HCT116 (cell line): ENCODE measurements at regions not wholly inside any gene's neighbourhood (a gene's known extent, or its start where the extent isn't known, plus 50 kb on each side); places are given as distances from the start of the nearest gene placed in this dataset.
"Not testable (repeated sequence)": the region's sequence is repeated elsewhere in the genome, so short reads cannot be mapped to it uniquely, and the experiment has no call there.

Experiments used
- ATAC-seq: fragments of 200-7000 bp; cut with Tn5 transposase; 2 replicates; pipeline ENCODE4 v1.9.1; 2020; ENCODE audit warnings: mild to moderate bottlenecking, moderate library complexity
- BruUV-seq: library from RNA; stranded (reverse); fragments of 400-500 nt; replicated peaks from 2 replicates; lab custom pipeline; 2021; lab: Mats Ljungman, UMichigan
- CTCF ChIA-PET: fragments of 300-600 bp; sonication (Branson Sonifier 250); formaldehyde crosslinking; loops from one replicate; lab custom pipeline; 2021; ENCODE audit warnings: antibody characterized with exemption; lab: Charles Lee
- POLR2A ChIA-PET: fragments of 300-600, 350-600 bp; sonication (Branson Sonifier 250); formaldehyde crosslinking; loops from one replicate; lab custom pipeline; 2021; ENCODE audit warnings: antibody characterized with exemption; lab: Charles Lee
- RAD21 ChIA-PET, 2 experiments: fragments of 300-600 bp; sonication (Branson Sonifier 250); formaldehyde crosslinking; loops; one replicate each; lab custom pipeline; 2023; ENCODE audit warnings: low total read pairs in 2 of 2; ENCODE audit not compliant: uncharacterized antibody in 2 of 2, unreplicated experiment in 2 of 2, low non-redundant PET in 1 of 2; lab: Charles Lee
- DNase-seq: peaks from one replicate; pipeline ENCODE4 v3.0.0-alpha.2; 2010; ENCODE audit warnings: low read depth, low spot score
- H2AFZ ChIP-seq: fragments of 200-600 bp; shearing (Covaris generic), sonication (generic); 2 replicates; pipeline ENCODE4 v1.6.1; 2017; ENCODE audit warnings: low read depth, mixed run types, mixed read lengths, antibody characterized with exemption, low read length; ENCODE audit not compliant: poor library complexity, severe bottlenecking
- H3K27ac ChIP-seq: 2 replicates; pipeline ENCODE4 v1.5.1; 2012; ENCODE audit warnings: low read depth, low read length
- H3K27me3 ChIP-seq: fragments of 200-600 bp; sonication (generic); 2 replicates; pipeline ENCODE4 v1.6.1; 2016; ENCODE audit warnings: mixed run types, low read length, mixed read lengths; ENCODE audit not compliant: insufficient read depth
- H3K36me3 ChIP-seq, 2 experiments: fragments of 200-500 bp in 1 of 2; fragments of 200-600 bp in 1 of 2; sonication (Bioruptor generic) in 1 of 2; sonication (generic) in 1 of 2; 2 replicates each; pipeline versions ENCODE4 v1.5.1 to v1.6.1; 2014 to 2016; ENCODE audit warnings: low read length in 2 of 2, inconsistent platforms in 1 of 2, mixed read lengths in 1 of 2, mixed run types in 1 of 2; ENCODE audit not compliant: insufficient read depth in 2 of 2, control insufficient read depth in 1 of 2
- H3K4me1 ChIP-seq, 2 experiments: fragments of 200-600 bp in 1 of 2; sonication (generic) in 1 of 2; 2 replicates each; pipeline versions ENCODE4 v1.5.1 to v1.6.1; 2012 to 2017; ENCODE audit warnings: low read length in 2 of 2, inconsistent platforms in 1 of 2, mild to moderate bottlenecking in 1 of 2, mixed read lengths in 1 of 2, mixed run types in 1 of 2, moderate library complexity in 1 of 2; ENCODE audit not compliant: insufficient read depth in 2 of 2, control insufficient read depth in 1 of 2
- H3K4me2 ChIP-seq: fragments of 200-600 bp; sonication (generic); 2 replicates; pipeline ENCODE4 v1.6.1; 2017; ENCODE audit warnings: mixed run types, low read length, mixed read lengths
- H3K4me3 ChIP-seq, 2 experiments: fragments of 200-600 bp in 1 of 2; sonication (generic) in 1 of 2; replicated peaks in 1 of 2; 2 replicates each; pipeline ENCODE4 v1.5.1; 2011 to 2016; ENCODE audit warnings: low read length in 2 of 2, control low read depth in 1 of 2, low read depth in 1 of 2, mild to moderate bottlenecking in 1 of 2, mixed read lengths in 1 of 2, mixed run types in 1 of 2
- H3K79me2 ChIP-seq: fragments of 200-600 bp; sonication (generic); 2 replicates; pipeline ENCODE4 v1.6.1; 2017; ENCODE audit warnings: mild to moderate bottlenecking, mixed run types, low read length, moderate library complexity, mixed read lengths; ENCODE audit not compliant: insufficient read depth
- H3K9ac ChIP-seq: fragments of 200-600 bp; sonication (generic); 2 replicates; pipeline ENCODE4 v1.6.1; 2016; ENCODE audit warnings: low read length, mixed read lengths
- H3K9me2 ChIP-seq: fragments of 200-600 bp; sonication (generic), shearing (Covaris generic); 2 replicates; pipeline ENCODE4 v1.6.1; 2017; ENCODE audit warnings: mixed run types, mild to moderate bottlenecking, moderate library complexity; ENCODE audit not compliant: insufficient read depth
- H3K9me3 ChIP-seq, 2 experiments: fragments of 200-500 bp in 1 of 2; fragments of 200-600 bp in 1 of 2; sonication (Bioruptor generic) in 1 of 2; sonication (generic) in 1 of 2; 2 replicates each; pipeline ENCODE4 v1.6.1; 2014 to 2017; ENCODE audit warnings: low read length in 2 of 2, mixed read lengths in 2 of 2, inconsistent platforms in 1 of 2, low read depth in 1 of 2, mild to moderate bottlenecking in 1 of 2, mixed run types in 1 of 2, moderate library complexity in 1 of 2; ENCODE audit not compliant: control insufficient read depth in 1 of 2, insufficient read depth in 1 of 2
- H4K20me1 ChIP-seq: fragments of 200-600 bp; sonication (generic), shearing (Covaris generic); 2 replicates; pipeline ENCODE4 v1.6.1; 2017; ENCODE audit warnings: mixed run types, mild to moderate bottlenecking, moderate library complexity; ENCODE audit not compliant: insufficient read depth
- ATF3 ChIP-seq: IDR thresholded peaks from 2 replicates; pipeline ENCODE4 v1.6.1; 2012
- CEBPB ChIP-seq: IDR thresholded peaks from 2 replicates; pipeline ENCODE4 v1.6.1; 2012; ENCODE audit warnings: low read depth
- CTCF ChIP-seq, 3 experiments: fragments of 200-600 bp in 1 of 3; sonication (generic) in 1 of 3; IDR thresholded peaks in 2 of 3; conservative IDR thresholded peaks in 1 of 3; 2 replicates each; pipeline ENCODE4 v1.5.1; 2012 to 2017; ENCODE audit warnings: low read depth in 2 of 3, low read length in 2 of 3, antibody characterized with exemption in 1 of 3, borderline replicate concordance in 1 of 3, control low read depth in 1 of 3, mild to moderate bottlenecking in 1 of 3, mixed read lengths in 1 of 3, mixed run types in 1 of 3, moderate library complexity in 1 of 3; ENCODE audit not compliant: insufficient read depth in 1 of 3
- EGR1 ChIP-seq: IDR thresholded peaks from 2 replicates; pipeline ENCODE4 v1.6.1; 2012; ENCODE audit warnings: low read depth
- EZH2 ChIP-seq: fragments of 200-600 bp; sonication (generic); IDR thresholded peaks from 2 replicates; pipeline ENCODE4 v1.6.1; 2017; ENCODE audit warnings: antibody characterized with exemption, mixed run types
- FOSL1 ChIP-seq: IDR thresholded peaks from 2 replicates; pipeline ENCODE4 v1.6.1; 2012; ENCODE audit warnings: low read depth
- SIN3A ChIP-seq: IDR thresholded peaks from 2 replicates; pipeline ENCODE4 v1.6.1; 2012; ENCODE audit warnings: low read depth
- SRF ChIP-seq: IDR thresholded peaks from 2 replicates; pipeline ENCODE4 v1.6.1; 2012; ENCODE audit warnings: low read depth
- TCF7L2 ChIP-seq: IDR thresholded peaks from 2 replicates; pipeline ENCODE4 v1.7.0; 2011; ENCODE audit warnings: borderline replicate concordance, inconsistent platforms; ENCODE audit not compliant: insufficient read depth, insufficient read length; ENCODE audit errors: extremely low read depth
- ZFX ChIP-seq: fragments of 450-650 bp; IDR thresholded peaks from 2 replicates; pipeline ENCODE4 v1.6.1; 2017
- ZNF274 ChIP-seq: fragments of 200-500 bp; sonication (Bioruptor generic); IDR thresholded peaks from 2 replicates; pipeline ENCODE4 v1.6.1; 2014; ENCODE audit warnings: mild to moderate bottlenecking, low read depth, low read length, inconsistent platforms
- intact Hi-C: fragments of 100-400 bp; cut with micrococcal nuclease; formaldehyde crosslinking; loops from 2 replicates; pipeline ENCODE4 v1.10.0; 2022

DNA sequence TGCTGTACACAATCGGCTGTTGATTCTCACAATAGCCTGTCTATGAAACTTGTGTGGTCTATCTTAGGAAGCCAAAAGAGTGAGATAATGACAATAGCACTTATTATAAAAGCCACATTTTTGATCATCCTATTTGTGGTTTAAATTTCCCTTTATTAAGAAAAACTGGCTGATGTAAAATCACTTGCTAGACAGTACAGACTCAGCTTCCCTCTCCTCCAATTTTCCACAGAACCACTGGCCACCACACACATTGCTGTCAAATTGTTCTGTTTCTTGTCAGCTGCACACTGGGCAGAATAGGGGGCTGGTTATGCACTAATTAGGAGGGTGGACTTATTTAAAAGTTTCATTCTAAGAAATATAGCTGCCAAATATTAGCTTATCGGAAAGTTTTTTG lies 425.9 kb downstream of the EPHA3 start:
- Histone ChIP-seq H3K9me2 (no peaks in the 10 kb centered on the region), H3K27ac (no peak overlapping the region), H4K20me1 (no peaks in the 10 kb centered on the region), H3K9ac (no peak overlapping the region), H3K27me3 (no peaks in the 10 kb centered on the region), H3K4me1 (no peaks in the 10 kb centered on the region), H3K9me3 (peaks cover 6 to 16% of the 10 kb centered on the region in 2 experiments; a peak in 2 of 4 replicates), H2AFZ (no peak overlapping the region), H3K79me2 (no peaks in the 10 kb centered on the region), H3K4me2 (no peak overlapping the region), H3K36me3 (no peaks in the 10 kb centered on the region), H3K4me3 (no peak overlapping the region)
- intact Hi-C loops: no loop called here
- CTCF ChIA-PET: no interaction called here
- TF ChIP-seq CTCF (IDR thresholded peaks at IDR 0.05 in 2 of 3, conservative IDR thresholded peaks at IDR 0.05 in 1 of 3; ENCODE audit: borderline replicate concordance in 1 of 3, insufficient read depth in 1 of 3, low read depth in 2 of 3, low read length in 2 of 3) (no peak), SIN3A (no peak), ZFX (no peak), CEBPB (no peak), EZH2 (no peak), ATF3 (no peak), TCF7L2 (no peak), ZNF274 (no peak), FOSL1 (no peak), SRF (no peak), EGR1 (no peak)
- BruUV-seq: no TSS peak
- POLR2A ChIA-PET: no interaction called here
- RAD21 ChIA-PET: no interaction called here
- ATAC-seq (no peak), DNase-seq (no peak)

DNA sequence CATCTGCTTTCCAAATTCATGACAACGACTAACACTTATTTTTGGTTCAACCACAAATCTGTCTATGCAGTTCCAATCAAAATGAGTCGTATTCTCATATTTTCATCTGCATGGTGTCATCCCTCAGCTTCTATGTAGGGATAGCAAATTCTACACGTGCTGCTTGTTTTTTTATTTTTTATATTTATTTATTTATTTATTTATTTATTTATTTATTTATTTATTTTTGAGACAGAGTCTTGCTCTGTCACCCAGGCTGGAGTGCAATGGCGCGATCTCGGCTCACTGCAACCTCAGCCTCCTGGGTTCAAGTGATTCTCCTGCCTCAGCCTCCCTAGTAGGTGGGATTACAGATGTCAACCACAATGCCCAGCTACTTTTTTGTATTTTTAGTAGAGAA lies 447.2 kb downstream of the EPHA3 start:
- intact Hi-C loops, DNase-seq, H3K27ac ChIP-seq, H3K9ac ChIP-seq, ATAC-seq, H3K9me2 ChIP-seq, H3K4me3 ChIP-seq, RAD21 ChIA-PET, H3K79me2 ChIP-seq, H3K36me3 ChIP-seq, CTCF ChIA-PET, H4K20me1 ChIP-seq, H3K27me3 ChIP-seq, POLR2A ChIA-PET, H3K4me1 ChIP-seq, H3K4me2 ChIP-seq, H2AFZ ChIP-seq, BruUV-seq, H3K9me3 ChIP-seq: not testable (repeated sequence)
